22Rv1 (cell line): ENCODE measurements at regions not wholly inside any gene's neighbourhood (a gene's known extent, or its start where the extent isn't known, plus 50 kb on each side); places are given as distances from the start of the nearest gene placed in this dataset.

Source experiments
- ZFX ChIP-seq: fragments of 450-650 bp; IDR thresholded peaks from 2 replicates; pipeline ENCODE4 v1.6.1; 2017; ENCODE audit warnings: antibody characterized with exemption, borderline replicate concordance
- TF ChIP-seq, protein P1 (sequence below): fragments of 450-650 bp; IDR thresholded peaks from 2 replicates; pipeline ENCODE4 v1.5.1; 2017; ENCODE audit warnings: mild to moderate bottlenecking

DNA sequence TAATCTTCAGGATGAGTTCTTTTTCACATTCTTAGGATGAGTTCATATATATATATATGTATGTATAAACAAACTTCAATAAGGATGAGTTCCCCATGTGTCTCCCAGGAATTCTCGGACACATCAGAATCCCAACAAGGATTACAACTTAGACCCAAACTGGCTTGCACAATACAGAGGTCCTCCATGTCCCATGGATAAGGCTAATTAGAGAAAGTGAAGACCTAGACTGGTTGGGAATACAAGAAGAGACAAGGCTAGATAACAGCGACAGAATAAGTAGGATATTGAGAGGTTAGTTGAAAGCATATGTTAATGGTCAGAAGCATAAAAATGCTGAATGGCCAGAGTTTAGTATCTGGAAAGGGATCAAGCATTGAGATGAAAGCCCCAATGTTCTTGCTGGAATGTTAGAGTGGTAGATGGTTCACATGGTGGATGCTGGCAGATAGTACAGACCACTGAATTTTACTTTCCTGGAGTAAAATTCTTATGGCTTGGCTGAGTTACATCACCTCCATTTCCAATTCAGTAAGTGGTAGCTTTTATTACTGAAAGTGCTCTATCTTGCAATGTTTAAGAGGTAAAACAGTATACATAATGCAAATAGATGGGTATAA, 154.9 kb upstream of the EPHA4 start:
- TF ChIP-seq, protein P1, sequence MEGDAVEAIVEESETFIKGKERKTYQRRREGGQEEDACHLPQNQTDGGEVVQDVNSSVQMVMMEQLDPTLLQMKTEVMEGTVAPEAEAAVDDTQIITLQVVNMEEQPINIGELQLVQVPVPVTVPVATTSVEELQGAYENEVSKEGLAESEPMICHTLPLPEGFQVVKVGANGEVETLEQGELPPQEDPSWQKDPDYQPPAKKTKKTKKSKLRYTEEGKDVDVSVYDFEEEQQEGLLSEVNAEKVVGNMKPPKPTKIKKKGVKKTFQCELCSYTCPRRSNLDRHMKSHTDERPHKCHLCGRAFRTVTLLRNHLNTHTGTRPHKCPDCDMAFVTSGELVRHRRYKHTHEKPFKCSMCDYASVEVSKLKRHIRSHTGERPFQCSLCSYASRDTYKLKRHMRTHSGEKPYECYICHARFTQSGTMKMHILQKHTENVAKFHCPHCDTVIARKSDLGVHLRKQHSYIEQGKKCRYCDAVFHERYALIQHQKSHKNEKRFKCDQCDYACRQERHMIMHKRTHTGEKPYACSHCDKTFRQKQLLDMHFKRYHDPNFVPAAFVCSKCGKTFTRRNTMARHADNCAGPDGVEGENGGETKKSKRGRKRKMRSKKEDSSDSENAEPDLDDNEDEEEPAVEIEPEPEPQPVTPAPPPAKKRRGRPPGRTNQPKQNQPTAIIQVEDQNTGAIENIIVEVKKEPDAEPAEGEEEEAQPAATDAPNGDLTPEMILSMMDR = no peak
- no peak for TF ChIP-seq ZFX
